Body of pancreas (tissue), 4 donors: ENCODE measurements at regions not wholly inside any gene's neighbourhood (a gene's known extent, or its start where the extent isn't known, plus 50 kb on each side); places are given as distances from the start of the nearest gene placed in this dataset.

Experiments
- ATAC-seq: fragments of 150-250 bp; one replicate; pipeline ENCODE4 v1.9.1; 2016
- DNase-seq, 4 donors: peaks; one replicate each; pipeline ENCODE4 v3.0.0-alpha.2; 2019
- H3K27ac ChIP-seq, 4 donors: fragments of 200-600 bp; sonication (generic); 1 replicate in 3 of 4; 2 replicates in 1 of 4; pipeline versions ENCODE4 v1.5.1 to v1.6.1; 2016 to 2019; ENCODE audit warnings: mild to moderate bottlenecking in 1 of 4, mixed read lengths in 1 of 4, moderate library complexity in 1 of 4
- H3K27me3 ChIP-seq, 2 donors: fragments of 200-600 bp; sonication (generic); one replicate each; pipeline ENCODE4 v1.6.0; 2016; ENCODE audit warnings: mild to moderate bottlenecking in 1 of 2
- H3K36me3 ChIP-seq, 2 donors: fragments of 200-600 bp; sonication (generic); replicated peaks in 1 of 2; 2 replicates each; pipeline ENCODE4 v1.5.1; 2016; ENCODE audit warnings: low read depth in 2 of 2; ENCODE audit not compliant: insufficient read depth in 1 of 2
- H3K4me1 ChIP-seq: fragments of 200-600 bp; sonication (generic); one replicate; pipeline ENCODE4 v1.6.0; 2016
- H3K4me3 ChIP-seq, 2 donors: fragments of 200-600 bp; sonication (generic); 1 replicate in 1 of 2; 2 replicates in 1 of 2; pipeline ENCODE4 v1.5.1; 2016 to 2019
- H3K9me3 ChIP-seq, 3 donors: fragments of 200-600 bp; sonication (generic); 1 replicate in 2 of 3; 2 replicates in 1 of 3; pipeline ENCODE4 v1.5.1; 2016
- POLR2A ChIP-seq, 3 donors: fragments of 450-650 bp; IDR thresholded peaks; one replicate each; pipeline ENCODE4 v1.6.1; 2016; ENCODE audit warnings: antibody characterized with exemption in 3 of 3, mild to moderate bottlenecking in 2 of 3
- WGBS, 2 donors: methylation state at CpG; one replicate each; pipeline ENCODE4 v1.1.5; 2017; 5-methylcytosine and 5-hydroxymethylcytosine counted together
- intact Hi-C: fragments of 100-400 bp; cut with DNase I; formaldehyde crosslinking; loops from one replicate; pipeline ENCODE4 v1.15.1; 2023
- TF ChIP-seq, protein P1 (sequence below), 7 experiments: fragments of 450-650 bp in 4 of 7; fragments of 200-600 bp in 3 of 7; sonication (generic) in 3 of 7; IDR thresholded peaks; one replicate each; pipeline ENCODE4 v1.5.1; 2016 to 2019; ENCODE audit warnings: antibody characterized with exemption in 7 of 7

DNA sequence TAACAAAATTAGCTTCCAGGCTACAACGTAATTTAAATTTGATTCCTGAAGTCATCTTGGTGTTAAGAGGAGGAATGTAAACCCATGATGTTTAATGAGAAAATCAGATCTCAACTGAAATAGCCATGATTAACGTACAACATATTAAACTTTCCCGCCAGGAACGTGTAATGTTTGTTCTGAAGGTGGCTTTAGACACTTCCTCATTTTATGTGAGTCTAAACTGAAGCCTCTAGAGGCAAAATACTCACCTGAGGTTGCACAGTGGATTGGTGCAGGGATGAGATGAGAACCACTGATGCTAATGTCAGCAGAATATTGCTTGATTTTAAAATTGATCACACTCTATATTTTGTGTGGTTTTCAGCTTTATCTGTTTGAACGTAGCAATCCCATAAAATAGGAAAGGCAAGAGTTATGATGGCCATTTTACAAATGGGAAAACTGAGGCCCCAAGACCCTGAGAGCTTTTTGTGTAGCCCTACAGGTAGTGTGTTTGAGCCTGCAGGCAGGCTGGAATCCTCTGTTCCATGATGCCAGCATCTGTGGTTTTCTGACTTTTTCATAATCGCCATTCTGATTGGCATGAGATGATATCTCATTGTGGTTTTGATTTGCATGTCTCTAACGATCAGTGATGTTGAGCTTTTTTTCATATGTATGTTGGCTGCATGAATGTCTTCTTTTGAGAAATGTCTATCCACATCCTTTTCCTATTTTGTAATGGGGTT lies 243.7 kb upstream of the BMPER start:
- no peaks in the 10 kb centered on the region for H3K9me3 ChIP-seq
- intact Hi-C loops: no loop called here
- 44 to 64% methylated on average over 7 of the region's 7 CpGs for WGBS, 2 donors
- no peak for TF ChIP-seq POLR2A (IDR thresholded peaks at IDR 0.05)
- TF ChIP-seq, protein P1, sequence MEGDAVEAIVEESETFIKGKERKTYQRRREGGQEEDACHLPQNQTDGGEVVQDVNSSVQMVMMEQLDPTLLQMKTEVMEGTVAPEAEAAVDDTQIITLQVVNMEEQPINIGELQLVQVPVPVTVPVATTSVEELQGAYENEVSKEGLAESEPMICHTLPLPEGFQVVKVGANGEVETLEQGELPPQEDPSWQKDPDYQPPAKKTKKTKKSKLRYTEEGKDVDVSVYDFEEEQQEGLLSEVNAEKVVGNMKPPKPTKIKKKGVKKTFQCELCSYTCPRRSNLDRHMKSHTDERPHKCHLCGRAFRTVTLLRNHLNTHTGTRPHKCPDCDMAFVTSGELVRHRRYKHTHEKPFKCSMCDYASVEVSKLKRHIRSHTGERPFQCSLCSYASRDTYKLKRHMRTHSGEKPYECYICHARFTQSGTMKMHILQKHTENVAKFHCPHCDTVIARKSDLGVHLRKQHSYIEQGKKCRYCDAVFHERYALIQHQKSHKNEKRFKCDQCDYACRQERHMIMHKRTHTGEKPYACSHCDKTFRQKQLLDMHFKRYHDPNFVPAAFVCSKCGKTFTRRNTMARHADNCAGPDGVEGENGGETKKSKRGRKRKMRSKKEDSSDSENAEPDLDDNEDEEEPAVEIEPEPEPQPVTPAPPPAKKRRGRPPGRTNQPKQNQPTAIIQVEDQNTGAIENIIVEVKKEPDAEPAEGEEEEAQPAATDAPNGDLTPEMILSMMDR (IDR thresholded peaks at IDR 0.05): no peak
- ATAC-seq (no peak), DNase-seq (no peak)
- no peaks in the 10 kb centered on the region for H3K27me3 ChIP-seq
- no peaks in the 10 kb centered on the region for H3K36me3 ChIP-seq
- no peaks in the 10 kb centered on the region for H3K4me1 ChIP-seq
- H3K4me3 ChIP-seq: no peak overlapping the region
- H3K27ac ChIP-seq: no peak overlapping the region

DNA sequence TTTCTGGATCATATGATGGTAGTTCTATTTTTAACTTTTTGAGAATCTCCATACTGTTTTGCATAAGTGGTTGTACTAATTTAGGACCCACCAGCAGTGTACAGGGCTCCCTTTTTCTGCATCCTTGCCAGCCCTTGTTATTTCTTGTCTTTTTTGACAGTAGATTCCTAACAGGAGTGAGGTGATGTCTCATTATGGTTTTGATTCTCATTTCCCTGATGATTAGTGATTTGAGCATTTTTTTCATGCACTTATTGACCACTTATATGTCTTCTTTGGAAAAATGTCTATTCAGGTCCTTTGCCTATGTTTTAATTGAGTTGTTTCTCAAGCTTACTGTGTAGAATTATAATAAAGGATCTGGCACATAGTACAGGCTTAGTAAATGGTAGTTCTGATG lies 238.8 kb upstream of the BMPER start:
- Histone ChIP-seq H3K9me3 (no peaks in the 10 kb centered on the region), H3K27me3 (no peaks in the 10 kb centered on the region), H3K27ac (no peak overlapping the region), H3K4me3 (no peak overlapping the region), H3K4me1 (no peaks in the 10 kb centered on the region), H3K36me3 (no peaks in the 10 kb centered on the region)
- ATAC-seq (no peak), DNase-seq (no peak)
- TF ChIP-seq, protein P1 (IDR thresholded peaks at IDR 0.05): no peak
- TF ChIP-seq POLR2A (IDR thresholded peaks at IDR 0.05): no peak
- intact Hi-C loops: no loop called here

DNA sequence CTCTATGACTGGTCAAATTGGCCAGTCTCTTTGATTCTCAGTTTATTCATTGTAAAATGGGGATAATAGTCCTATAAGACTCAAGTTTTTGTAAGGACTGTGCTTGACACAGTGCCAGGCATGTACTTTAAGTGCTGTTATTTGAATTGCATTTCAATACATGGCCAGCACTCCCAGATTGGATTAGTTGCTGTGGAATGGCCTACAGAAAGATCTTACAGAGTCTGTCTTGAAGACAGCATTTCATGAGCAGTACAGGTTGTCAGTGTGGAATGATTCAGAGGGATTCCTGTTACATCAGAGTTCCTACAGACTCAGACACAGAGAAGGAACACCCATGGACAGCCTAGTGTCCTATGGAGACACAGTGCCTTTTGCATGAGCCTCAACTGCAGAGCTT lies 238.1 kb upstream of the BMPER start:
- Histone ChIP-seq H3K4me1 (no peaks in the 10 kb centered on the region), H3K9me3 (no peaks in the 10 kb centered on the region), H3K4me3 (no peak overlapping the region), H3K27ac (no peak overlapping the region), H3K27me3 (no peaks in the 10 kb centered on the region), H3K36me3 (no peaks in the 10 kb centered on the region)
- DNase-seq (no peak), ATAC-seq (no peak)
- TF ChIP-seq, protein P1 (IDR thresholded peaks at IDR 0.05): no peak
- TF ChIP-seq POLR2A (IDR thresholded peaks at IDR 0.05): no peak
- intact Hi-C loops: no loop called here

DNA sequence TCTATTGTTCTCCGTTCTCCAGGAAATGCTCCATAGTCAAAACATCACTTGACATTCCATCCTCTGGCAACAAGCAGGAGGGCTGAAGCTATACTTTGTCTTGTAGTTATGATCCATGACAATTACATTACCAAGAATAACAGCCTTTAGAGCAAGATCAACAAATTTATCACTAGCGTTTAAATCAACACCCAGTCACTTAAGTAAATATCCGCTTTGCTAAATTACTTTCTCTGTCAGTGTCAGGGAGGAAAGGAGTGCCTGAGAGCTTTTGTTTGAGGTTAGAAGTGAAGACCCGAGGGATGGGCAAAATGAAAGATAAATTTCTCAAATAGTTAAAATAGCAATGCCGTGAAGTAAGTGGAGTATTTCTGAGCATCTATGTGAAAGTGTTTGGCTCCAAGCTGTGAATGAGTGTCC lies 236.1 kb upstream of the BMPER start:
- 44 to 45% methylated on average over 5 of the region's 5 CpGs for WGBS, 2 donors
- TF ChIP-seq POLR2A (IDR thresholded peaks at IDR 0.05): no peak
- TF ChIP-seq, protein P1 (IDR thresholded peaks at IDR 0.05): no peak
- intact Hi-C loops: no loop called here
- Histone ChIP-seq H3K27me3 (no peaks in the 10 kb centered on the region), H3K4me1 (no peaks in the 10 kb centered on the region), H3K27ac (no peak overlapping the region), H3K4me3 (no peak overlapping the region), H3K9me3 (no peaks in the 10 kb centered on the region), H3K36me3 (no peaks in the 10 kb centered on the region)
- DNase-seq (no peak), ATAC-seq (no peak)
